GM23338 (cell line): ENCODE measurements at regions not wholly inside any gene's neighbourhood (a gene's known extent, or its start where the extent isn't known, plus 50 kb on each side); places are given as distances from the start of the nearest gene placed in this dataset.

Source experiments
- NANOG ChIP-seq: IDR thresholded peaks from 2 replicates; pipeline ENCODE4 v1.6.1; 2016; ENCODE audit warnings: antibody characterized with exemption, borderline replicate concordance
- TF ChIP-seq, protein P1 (sequence below), 2 experiments: fragments of 200-600 bp in 1 of 2; sonication (generic) in 1 of 2; conservative IDR thresholded peaks; 2 replicates each; pipeline versions ENCODE4 v1.5.1 to v1.6.1; 2016 to 2017; ENCODE audit warnings: antibody characterized with exemption in 2 of 2, low read depth in 2 of 2, mild to moderate bottlenecking in 2 of 2, moderate library complexity in 1 of 2

DNA sequence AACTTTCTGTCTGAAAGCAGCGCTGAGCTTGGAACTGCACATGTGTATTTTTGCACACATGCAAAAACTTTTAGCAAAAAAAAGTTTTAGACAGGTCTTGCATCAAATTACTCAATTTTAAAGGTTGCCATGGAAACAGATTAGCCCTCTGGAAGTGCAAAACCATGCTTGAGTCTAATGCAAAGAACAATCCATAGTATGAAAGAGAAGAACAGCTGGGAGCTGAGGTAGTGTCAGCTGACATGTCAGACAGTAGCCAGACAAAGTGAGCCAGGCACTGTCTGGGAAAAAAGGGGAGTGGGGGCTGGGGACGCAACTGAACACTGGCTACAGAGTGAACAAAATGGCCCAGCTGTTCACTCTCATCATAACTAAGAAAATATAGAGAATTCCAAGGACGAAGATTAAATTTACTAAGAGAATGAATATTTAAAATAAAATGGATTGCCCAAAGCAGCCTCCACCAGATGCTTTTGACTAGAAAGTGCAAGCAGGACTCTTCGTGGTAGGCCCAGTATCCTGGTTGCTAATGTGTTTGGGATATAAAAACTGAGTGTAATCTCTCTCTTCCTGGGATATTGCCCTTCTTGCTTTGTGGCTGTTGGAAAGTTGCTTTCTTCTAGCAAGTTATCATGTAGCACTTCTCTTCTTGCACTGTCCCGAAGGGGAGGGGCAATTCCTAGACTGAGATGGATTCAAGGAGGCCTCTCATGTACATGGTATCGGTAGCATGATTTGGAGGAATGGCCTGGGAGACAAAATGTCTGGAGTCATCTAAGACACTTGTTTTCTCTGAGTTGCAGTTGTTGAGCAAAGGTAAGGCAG lies 434.1 kb upstream of the FAT3 start:
- TF ChIP-seq NANOG, result no peak
- TF ChIP-seq, protein P1, sequence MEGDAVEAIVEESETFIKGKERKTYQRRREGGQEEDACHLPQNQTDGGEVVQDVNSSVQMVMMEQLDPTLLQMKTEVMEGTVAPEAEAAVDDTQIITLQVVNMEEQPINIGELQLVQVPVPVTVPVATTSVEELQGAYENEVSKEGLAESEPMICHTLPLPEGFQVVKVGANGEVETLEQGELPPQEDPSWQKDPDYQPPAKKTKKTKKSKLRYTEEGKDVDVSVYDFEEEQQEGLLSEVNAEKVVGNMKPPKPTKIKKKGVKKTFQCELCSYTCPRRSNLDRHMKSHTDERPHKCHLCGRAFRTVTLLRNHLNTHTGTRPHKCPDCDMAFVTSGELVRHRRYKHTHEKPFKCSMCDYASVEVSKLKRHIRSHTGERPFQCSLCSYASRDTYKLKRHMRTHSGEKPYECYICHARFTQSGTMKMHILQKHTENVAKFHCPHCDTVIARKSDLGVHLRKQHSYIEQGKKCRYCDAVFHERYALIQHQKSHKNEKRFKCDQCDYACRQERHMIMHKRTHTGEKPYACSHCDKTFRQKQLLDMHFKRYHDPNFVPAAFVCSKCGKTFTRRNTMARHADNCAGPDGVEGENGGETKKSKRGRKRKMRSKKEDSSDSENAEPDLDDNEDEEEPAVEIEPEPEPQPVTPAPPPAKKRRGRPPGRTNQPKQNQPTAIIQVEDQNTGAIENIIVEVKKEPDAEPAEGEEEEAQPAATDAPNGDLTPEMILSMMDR (conservative IDR thresholded peaks at IDR 0.05; ENCODE audit: low read depth in 2 of 2), result no peak
